NT2/D1 (cell line): ENCODE measurements at regions not wholly inside any gene's neighbourhood (a gene's known extent, or its start where the extent isn't known, plus 50 kb on each side); places are given as distances from the start of the nearest gene placed in this dataset.

Source experiments
- SUZ12 ChIP-seq: IDR thresholded peaks from 2 replicates; pipeline ENCODE4 v1.6.1; 2011; ENCODE audit not compliant: insufficient read length, insufficient read depth; ENCODE audit errors: extremely low read depth
- ZNF274 ChIP-seq: IDR thresholded peaks from 2 replicates; pipeline ENCODE4 v1.6.1; 2011; ENCODE audit warnings: mild to moderate bottlenecking, low read depth, low read length

DNA sequence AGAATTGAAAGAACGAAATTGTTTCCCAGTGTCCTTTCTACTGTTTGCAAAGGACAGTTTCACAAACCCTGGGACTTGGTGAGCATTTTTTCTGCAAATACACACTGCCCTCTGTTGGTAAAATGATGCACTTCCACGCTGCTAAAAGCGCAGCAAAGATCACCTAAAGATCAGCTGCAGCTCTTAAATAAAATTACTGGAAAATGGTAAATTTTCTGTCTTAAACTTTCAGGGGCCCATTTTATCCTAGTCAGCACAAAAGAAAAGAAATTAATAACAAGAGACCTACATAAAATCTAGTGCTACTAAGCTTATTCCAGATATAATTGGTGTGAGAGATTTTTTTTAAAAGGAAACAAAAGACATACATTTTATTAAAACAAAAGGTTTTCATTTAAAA lies 566.0 kb downstream of the CAAP1 start:
- no peak for TF ChIP-seq ZNF274
- no peak for TF ChIP-seq SUZ12
